T-cell (primary cell): ENCODE measurements at regions not wholly inside any gene's neighbourhood (a gene's known extent, or its start where the extent isn't known, plus 50 kb on each side); places are given as distances from the start of the nearest gene placed in this dataset.

ENCODE experiments used
- ATAC-seq, 4 experiments: fragments of 200-7000 bp in 3 of 4; fragments of 150-1000 bp in 1 of 4; cut with Tn5 transposase; replicated peaks in 1 of 4; 1 replicate in 3 of 4; 2 replicates in 1 of 4; pipeline ENCODE4 v1.10.0; 2021; ENCODE audit warnings: moderate library complexity in 3 of 4, mild to moderate bottlenecking in 2 of 4, moderate number of reproducible peaks in 1 of 4
- CTCF ChIA-PET, 2 donors: fragments of 300-600 bp; sonication (Branson Sonifier 250); formaldehyde crosslinking; loops; one replicate each; lab custom pipeline; 2022; ENCODE audit warnings: antibody characterized with exemption in 2 of 2; lab: Charles Lee
- POLR2A ChIA-PET, 2 donors: fragments of 300-600 bp; sonication (Branson Sonifier 250); formaldehyde crosslinking; loops; one replicate each; lab custom pipeline; 2022; ENCODE audit warnings: antibody characterized with exemption in 2 of 2; lab: Charles Lee
- DNase-seq, 35 experiments: peaks; one replicate each; pipeline versions ENCODE4 v3.0.0 to v3.0.0-alpha.2; 2013 to 2023
- H3K27ac ChIP-seq: one replicate; pipeline ENCODE4 v1.5.1; 2013; ENCODE audit warnings: low read length
- H3K27me3 ChIP-seq, 2 experiments: replicated peaks in 1 of 2; 1 replicate in 1 of 2; 2 replicates in 1 of 2; pipeline versions ENCODE4 v1.6.1 to v1.7.0; 2013; ENCODE audit warnings: low read length in 1 of 2, mixed read lengths in 1 of 2; ENCODE audit not compliant: control insufficient read depth in 2 of 2, insufficient read depth in 2 of 2; ENCODE audit errors: extremely low read depth in 1 of 2
- H3K36me3 ChIP-seq, 2 donors: 1 replicate in 1 of 2; 2 replicates in 1 of 2; pipeline versions ENCODE4 v1.6.1 to v1.7.0; 2013; ENCODE audit warnings: low read length in 1 of 2; ENCODE audit not compliant: control insufficient read depth in 2 of 2, insufficient read depth in 1 of 2; ENCODE audit errors: extremely low read depth in 1 of 2
- H3K4me1 ChIP-seq, 2 experiments: 1 replicate in 1 of 2; 2 replicates in 1 of 2; pipeline versions ENCODE4 v1.6.1 to v1.7.0; 2013; ENCODE audit warnings: low read length in 2 of 2, mixed read lengths in 1 of 2; ENCODE audit not compliant: insufficient read depth in 2 of 2, control insufficient read depth in 1 of 2; ENCODE audit errors: extremely low read depth in 1 of 2
- H3K4me3 ChIP-seq, 2 donors: 1 replicate in 1 of 2; 2 replicates in 1 of 2; pipeline versions ENCODE4 v1.5.1 to v1.7.0; 2013; ENCODE audit warnings: mild to moderate bottlenecking in 2 of 2, low read length in 1 of 2, moderate library complexity in 1 of 2; ENCODE audit not compliant: control insufficient read depth in 1 of 2; ENCODE audit errors: extremely low read depth in 1 of 2
- H3K9me3 ChIP-seq: 2 replicates; pipeline ENCODE4 v1.7.0; 2013
- H3K27ac Mint-ChIP-seq, 2 donors: one replicate each; pipeline ENCODE4 v1.8.0; 2020 to 2021; ENCODE audit warnings: mild to moderate bottlenecking in 2 of 2, mixed read lengths in 2 of 2
- H3K27me3 Mint-ChIP-seq, 2 donors: one replicate each; pipeline ENCODE4 v1.8.0; 2021 to 2022; ENCODE audit warnings: mixed read lengths in 2 of 2
- H3K36me3 Mint-ChIP-seq: one replicate; pipeline ENCODE4 v1.8.0; 2021; ENCODE audit warnings: mixed read lengths
- H3K4me1 Mint-ChIP-seq, 3 donors: one replicate each; pipeline ENCODE4 v1.8.0; 2020 to 2022; ENCODE audit warnings: mixed read lengths in 3 of 3, mild to moderate bottlenecking in 1 of 3
- H3K4me3 Mint-ChIP-seq, 3 donors: one replicate each; pipeline ENCODE4 v1.8.0; 2020 to 2022; ENCODE audit warnings: mild to moderate bottlenecking in 3 of 3, mixed read lengths in 3 of 3, moderate library complexity in 3 of 3
- H3K9me3 Mint-ChIP-seq, 3 donors: one replicate each; pipeline ENCODE4 v1.8.0; 2020 to 2022; ENCODE audit warnings: mixed read lengths in 3 of 3
- WGBS: methylation state at CpG from one replicate; pipeline ENCODE4 v1.1.5; 2013; ENCODE audit warnings: missing lambda C conversion rate; ENCODE audit not compliant: insufficient coverage; 5-methylcytosine and 5-hydroxymethylcytosine counted together

- Histone ChIP-seq H3K9me3 (no peaks in the 10 kb centered on the region), H3K27me3 (peaks cover 0 to 25% of the 10 kb centered on the region in 2 experiments), H3K4me3 (no peak overlapping the region), H3K27ac (no peak overlapping the region), H3K4me1 (no peaks in the 10 kb centered on the region), H3K36me3 (no peaks in the 10 kb centered on the region)
- POLR2A ChIA-PET, result no interaction called here
- Mint-ChIP-seq H3K27me3 (peaks cover 6 to 14% of the 10 kb centered on the region in 2 donors), H3K27ac (no peak overlapping the region), H3K4me1 (no peaks in the 10 kb centered on the region), H3K4me3 (no peak overlapping the region), H3K9me3 (no peaks in the 10 kb centered on the region), H3K36me3 (no peaks in the 10 kb centered on the region)
- CTCF ChIA-PET, result no interaction called here
- WGBS, result 78% methylated on average over 6 of the region's 8 CpGs
- DNase-seq (no peak), ATAC-seq (no peak)
Measured at GRCh38 chr16:86083382-86084002, 184.5 kb downstream of the IRF8 start.

DNA sequence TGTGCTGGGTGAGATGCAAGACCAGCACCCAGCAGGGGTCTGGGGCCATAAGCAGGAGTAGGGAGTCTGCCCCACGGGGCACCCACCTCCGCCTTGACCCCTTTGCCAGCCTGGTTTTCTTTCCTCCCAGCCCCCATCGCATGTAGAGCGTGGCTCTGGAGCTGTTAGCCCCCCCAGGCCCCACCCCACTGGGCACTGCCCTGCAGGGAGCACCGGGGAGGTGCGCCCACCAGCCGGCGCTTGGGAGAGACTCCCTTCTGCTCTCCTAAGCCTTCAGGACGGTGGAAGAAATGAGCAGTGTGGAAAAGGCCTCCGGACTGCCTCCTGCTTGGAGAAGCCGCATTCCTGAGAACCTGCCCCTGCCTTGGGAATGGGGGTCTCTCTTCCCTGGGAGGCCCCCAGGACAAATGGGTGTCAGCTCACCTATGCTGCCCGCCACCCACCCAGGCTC, 186.2 kb downstream of the IRF8 start:
- H3K4me3 ChIP-seq, result no peak overlapping the region
- no peak overlapping the region for H3K27ac Mint-ChIP-seq
- peaks cover 0 to 2% (median 0%) of the 10 kb centered on the region in 3 donors for H3K4me1 Mint-ChIP-seq
- WGBS, result 93% methylated on average over 3 of the region's 12 CpGs
- no peaks in the 10 kb centered on the region for H3K9me3 Mint-ChIP-seq
- ATAC-seq (no peak), DNase-seq (no peak)
- H3K27ac ChIP-seq, result no peak overlapping the region
- H3K36me3 Mint-ChIP-seq, result no peaks in the 10 kb centered on the region
- POLR2A ChIA-PET, result no interaction called here
- no peak overlapping the region for H3K4me3 Mint-ChIP-seq
- peaks cover 0 to 28% of the 10 kb centered on the region in 2 experiments for H3K27me3 ChIP-seq
- H3K36me3 ChIP-seq, result no peaks in the 10 kb centered on the region
- CTCF ChIA-PET, result no interaction called here
- no peaks in the 10 kb centered on the region for H3K4me1 ChIP-seq
- no peaks in the 10 kb centered on the region for H3K9me3 ChIP-seq
- peaks cover 2 to 7% of the 10 kb centered on the region in 2 donors for H3K27me3 Mint-ChIP-seq

DNA sequence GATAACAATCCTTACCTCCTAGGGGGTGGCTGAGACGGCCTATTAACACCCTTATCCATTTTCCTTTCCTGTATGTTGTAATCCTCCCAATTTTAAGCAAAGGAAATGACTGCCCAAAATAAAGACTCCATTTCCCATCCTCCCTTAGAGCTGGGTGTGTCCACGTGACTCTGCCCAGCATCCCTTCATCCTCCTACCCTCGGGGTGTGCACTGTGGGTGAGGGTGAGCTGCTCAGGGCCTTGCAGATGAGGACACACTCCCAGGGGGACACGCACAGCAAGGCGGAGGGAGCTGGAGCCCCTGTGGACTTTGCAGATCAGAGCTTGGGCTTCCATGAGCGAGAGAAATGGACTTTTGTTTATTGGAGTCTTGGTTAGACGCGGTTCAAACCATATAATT, 186.8 kb downstream of the IRF8 start:
- H3K36me3 ChIP-seq, result no peaks in the 10 kb centered on the region
- H3K4me1 ChIP-seq, result no peaks in the 10 kb centered on the region
- DNase-seq, result no peak
- H3K27me3 ChIP-seq, result peaks cover 0 to 28% of the 10 kb centered on the region in 2 experiments
- Mint-ChIP-seq H3K27ac (no peak overlapping the region), H3K27me3 (peaks cover 0 to 7% of the 10 kb centered on the region in 2 donors), H3K36me3 (no peaks in the 10 kb centered on the region), H3K4me1 (peaks cover 0 to 2% (median 0%) of the 10 kb centered on the region in 3 donors), H3K9me3 (no peaks in the 10 kb centered on the region), H3K4me3 (no peak overlapping the region)
- no peak for ATAC-seq
- WGBS, result 82% methylated on average over 4 of the region's 8 CpGs
- H3K9me3 ChIP-seq, result no peaks in the 10 kb centered on the region
- no peak overlapping the region for H3K4me3 ChIP-seq
- no peak overlapping the region for H3K27ac ChIP-seq
- ChIA-PET POLR2A (no interaction called here), CTCF (no interaction called here)

- no peak for DNase-seq
- H3K4me1 Mint-ChIP-seq, result peaks cover 0 to 2% (median 0%) of the 10 kb centered on the region in 3 donors
Measured at GRCh38 chr16:86086471-86086870, 187.5 kb downstream of the IRF8 start.

DNA sequence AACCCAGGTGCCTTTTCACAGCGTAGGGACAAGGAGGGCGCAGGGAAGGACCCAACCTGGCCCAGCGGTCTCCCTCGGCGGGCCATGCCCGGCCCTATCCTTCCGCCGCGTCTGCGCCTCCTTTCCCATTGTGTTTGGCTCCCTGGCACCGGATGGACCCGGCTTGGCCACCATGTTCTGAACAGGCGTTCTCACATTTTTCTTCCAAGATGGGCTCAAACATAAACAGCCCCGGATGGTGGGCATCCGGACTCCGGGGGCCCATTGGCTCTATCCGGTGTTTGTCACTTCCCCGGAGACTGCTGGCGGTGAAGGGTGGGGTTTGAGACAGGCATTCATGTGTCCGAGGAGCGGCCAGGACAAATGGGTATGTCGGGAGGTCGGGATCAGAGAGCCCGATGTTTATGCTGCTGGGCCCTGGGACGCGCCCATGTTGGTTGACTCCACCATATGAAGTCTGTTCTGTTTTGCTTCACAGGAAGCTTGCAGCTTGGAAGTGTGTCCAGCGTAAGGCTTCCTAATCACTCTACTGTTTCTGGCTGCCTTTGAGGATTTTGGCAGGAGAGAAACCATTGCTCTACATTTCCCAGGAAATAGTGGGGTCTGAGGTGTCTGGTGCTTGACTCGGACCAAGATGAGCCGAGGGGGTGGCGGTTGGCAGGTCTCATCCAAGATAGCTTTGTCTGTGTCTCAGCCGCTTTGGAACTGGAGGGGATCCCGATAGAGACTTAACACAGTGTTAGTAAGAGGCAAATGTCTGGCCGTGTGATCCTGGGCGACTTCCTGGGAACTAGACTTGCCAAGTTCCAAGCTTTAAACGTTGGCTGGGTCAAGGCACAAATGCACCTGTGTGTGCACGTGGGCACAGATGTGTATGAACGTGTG, 188.3 kb downstream of the IRF8 start:
- H3K4me1 Mint-ChIP-seq, result peaks cover 0 to 2% (median 0%) of the 10 kb centered on the region in 3 donors
- CTCF ChIA-PET, result no interaction called here
- no peaks in the 10 kb centered on the region for H3K36me3 Mint-ChIP-seq
- H3K27me3 Mint-ChIP-seq, result peaks cover 0 to 7% of the 10 kb centered on the region in 2 donors
- ATAC-seq, result no peak
- H3K4me3 Mint-ChIP-seq, result no peak overlapping the region
- no peaks in the 10 kb centered on the region for H3K4me1 ChIP-seq
- WGBS, result 88% methylated on average over 36 of the region's 37 CpGs
- POLR2A ChIA-PET, result no interaction called here
- no peaks in the 10 kb centered on the region for H3K36me3 ChIP-seq
- DNase-seq, result no peak
- no peaks in the 10 kb centered on the region for H3K9me3 Mint-ChIP-seq
- no peak overlapping the region for H3K27ac Mint-ChIP-seq
- no peak overlapping the region for H3K27ac ChIP-seq
- peaks cover 0 to 28% of the 10 kb centered on the region in 2 experiments for H3K27me3 ChIP-seq
- H3K9me3 ChIP-seq, result no peaks in the 10 kb centered on the region
- H3K4me3 ChIP-seq, result no peak overlapping the region

More at GRCh38 chr16:86086471-86086870, 187.5 kb downstream of the IRF8 start:
- no peaks in the 10 kb centered on the region for H3K9me3 Mint-ChIP-seq
- Histone ChIP-seq H3K27ac (no peak overlapping the region), H3K27me3 (peaks cover 0 to 28% of the 10 kb centered on the region in 2 experiments), H3K9me3 (no peaks in the 10 kb centered on the region), H3K4me1 (no peaks in the 10 kb centered on the region), H3K4me3 (no peak overlapping the region), H3K36me3 (no peaks in the 10 kb centered on the region)
- H3K36me3 Mint-ChIP-seq, result no peaks in the 10 kb centered on the region
- 73% methylated on average over 6 of the region's 7 CpGs for WGBS
- no peak overlapping the region for H3K27ac Mint-ChIP-seq
- no peak overlapping the region for H3K4me3 Mint-ChIP-seq
- POLR2A ChIA-PET, result no interaction called here
- no peak for ATAC-seq
- CTCF ChIA-PET, result no interaction called here
- peaks cover 0 to 7% of the 10 kb centered on the region in 2 donors for H3K27me3 Mint-ChIP-seq

GRCh38 chr16:86087896-86088230, 188.9 kb downstream of the IRF8 start:
- H3K27ac Mint-ChIP-seq, result no peak overlapping the region
- ChIA-PET CTCF (no interaction called here), POLR2A (no interaction called here)
- H3K27ac ChIP-seq, result no peak overlapping the region
- peaks cover 0 to 24% of the 10 kb centered on the region in 2 experiments for H3K27me3 ChIP-seq
- no peaks in the 10 kb centered on the region for H3K9me3 ChIP-seq
- peaks cover 0 to 2% (median 0%) of the 10 kb centered on the region in 3 donors for H3K4me1 Mint-ChIP-seq
- no peak overlapping the region for H3K4me3 ChIP-seq
- H3K36me3 Mint-ChIP-seq, result no peaks in the 10 kb centered on the region
- H3K9me3 Mint-ChIP-seq, result no peaks in the 10 kb centered on the region
- DNase-seq, result no peak
- 88% methylated on average over 11 of the region's 11 CpGs for WGBS
- no peaks in the 10 kb centered on the region for H3K4me1 ChIP-seq
- H3K4me3 Mint-ChIP-seq, result no peak overlapping the region
- peaks cover 0 to 7% of the 10 kb centered on the region in 2 donors for H3K27me3 Mint-ChIP-seq
- ATAC-seq, result no peak
- no peaks in the 10 kb centered on the region for H3K36me3 ChIP-seq
